OCI-LY1 (cell line): ENCODE measurements at regions not wholly inside any gene's neighbourhood (a gene's known extent, or its start where the extent isn't known, plus 50 kb on each side); places are given as distances from the start of the nearest gene placed in this dataset.

Experiments
- CTCF ChIP-seq: fragments of 200-600 bp; sonication (generic), shearing (Covaris generic); IDR thresholded peaks from 2 replicates; pipeline ENCODE4 v1.5.1; 2017; ENCODE audit warnings: mild to moderate bottlenecking, antibody characterized with exemption, low read length, moderate library complexity, mixed read lengths
- EZH2 ChIP-seq: fragments of 200-600 bp; sonication (generic), shearing (Covaris generic); IDR thresholded peaks from 2 replicates; pipeline ENCODE4 v1.8.0; 2017; ENCODE audit warnings: borderline replicate concordance, mixed run types, mild to moderate bottlenecking, antibody characterized with exemption, low read length, moderate library complexity, mixed read lengths

- TF ChIP-seq CTCF (no peak), EZH2 (no peak)
Measured at GRCh38 chr17:13131225-13131624, 113.4 kb upstream of the ELAC2 start.
